DOHH2 (cell line): ENCODE measurements at regions not wholly inside any gene's neighbourhood (a gene's known extent, or its start where the extent isn't known, plus 50 kb on each side); places are given as distances from the start of the nearest gene placed in this dataset.

ENCODE experiments used
- EZH2phosphoT487 ChIP-seq: fragments of 200-600 bp; sonication (generic); IDR thresholded peaks from 2 replicates; pipeline ENCODE4 v1.6.1; 2017; ENCODE audit warnings: borderline replicate concordance, mild to moderate bottlenecking, antibody characterized with exemption, low read length, moderate library complexity, mixed read lengths
- TF ChIP-seq, protein P1 (sequence below): fragments of 200-600 bp; sonication (generic); IDR thresholded peaks from one replicate; pipeline ENCODE4 v1.5.1; 2014; ENCODE audit warnings: antibody characterized with exemption, mild to moderate bottlenecking, low read depth, low read length; ENCODE audit not compliant: poor library complexity, severe bottlenecking

DNA sequence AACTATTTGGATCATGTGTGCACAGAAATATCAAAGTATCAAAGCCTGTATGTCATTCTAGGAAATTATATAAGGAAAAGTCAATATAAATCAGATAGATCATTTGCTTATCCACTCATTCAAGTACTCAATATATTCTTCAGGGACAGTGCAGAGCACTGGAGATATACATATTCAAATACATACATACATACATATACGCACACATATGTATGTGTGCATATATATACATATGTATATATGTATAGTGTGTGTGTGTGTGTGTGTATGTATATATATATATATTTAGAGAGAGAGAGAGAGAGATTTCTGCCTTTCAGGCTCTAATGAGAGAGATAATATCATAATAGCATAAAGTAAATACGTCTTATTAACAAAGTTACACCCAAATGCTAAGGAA lies 169.2 kb downstream of the PMP22 start:
- TF ChIP-seq, protein P1, sequence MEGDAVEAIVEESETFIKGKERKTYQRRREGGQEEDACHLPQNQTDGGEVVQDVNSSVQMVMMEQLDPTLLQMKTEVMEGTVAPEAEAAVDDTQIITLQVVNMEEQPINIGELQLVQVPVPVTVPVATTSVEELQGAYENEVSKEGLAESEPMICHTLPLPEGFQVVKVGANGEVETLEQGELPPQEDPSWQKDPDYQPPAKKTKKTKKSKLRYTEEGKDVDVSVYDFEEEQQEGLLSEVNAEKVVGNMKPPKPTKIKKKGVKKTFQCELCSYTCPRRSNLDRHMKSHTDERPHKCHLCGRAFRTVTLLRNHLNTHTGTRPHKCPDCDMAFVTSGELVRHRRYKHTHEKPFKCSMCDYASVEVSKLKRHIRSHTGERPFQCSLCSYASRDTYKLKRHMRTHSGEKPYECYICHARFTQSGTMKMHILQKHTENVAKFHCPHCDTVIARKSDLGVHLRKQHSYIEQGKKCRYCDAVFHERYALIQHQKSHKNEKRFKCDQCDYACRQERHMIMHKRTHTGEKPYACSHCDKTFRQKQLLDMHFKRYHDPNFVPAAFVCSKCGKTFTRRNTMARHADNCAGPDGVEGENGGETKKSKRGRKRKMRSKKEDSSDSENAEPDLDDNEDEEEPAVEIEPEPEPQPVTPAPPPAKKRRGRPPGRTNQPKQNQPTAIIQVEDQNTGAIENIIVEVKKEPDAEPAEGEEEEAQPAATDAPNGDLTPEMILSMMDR, result no peak
- TF ChIP-seq EZH2phosphoT487, result no peak
